Smooth muscle cell (in vitro differentiated cells): ENCODE measurements at regions not wholly inside any gene's neighbourhood (a gene's known extent, or its start where the extent isn't known, plus 50 kb on each side); places are given as distances from the start of the nearest gene placed in this dataset.

Source experiments
- DNase-seq: peaks from one replicate; lab custom pipeline; 2025; ENCODE audit not compliant: unreplicated experiment; lab: John Stamatoyannopoulos, UW
- H2AFZ ChIP-seq: fragments of 200-600 bp; sonication (generic); 2 replicates; pipeline ENCODE4 v1.6.0; 2016; ENCODE audit warnings: antibody characterized with exemption, low read depth, mild to moderate bottlenecking
- H3F3A ChIP-seq: fragments of 200-600 bp; sonication (generic); 2 replicates; pipeline ENCODE4 v1.6.0; 2017; ENCODE audit warnings: antibody characterized with exemption, low read depth
- H3K27ac ChIP-seq: fragments of 200-600 bp; sonication (generic); 2 replicates; pipeline ENCODE4 v1.5.1; 2016; ENCODE audit warnings: low read depth, mild to moderate bottlenecking
- H3K27me3 ChIP-seq: fragments of 200-600 bp; sonication (generic); 2 replicates; pipeline ENCODE4 v1.6.1; 2016; ENCODE audit warnings: low read depth, mild to moderate bottlenecking
- H3K36me3 ChIP-seq: fragments of 200-600 bp; sonication (generic); 2 replicates; pipeline ENCODE4 v1.5.1; 2016; ENCODE audit warnings: low read depth
- H3K4me1 ChIP-seq: fragments of 200-600 bp; sonication (generic); 2 replicates; pipeline ENCODE4 v1.5.1; 2016; ENCODE audit warnings: low read depth
- H3K4me2 ChIP-seq: fragments of 200-600 bp; sonication (generic); 2 replicates; pipeline ENCODE4 v1.6.0; 2016; ENCODE audit warnings: mild to moderate bottlenecking
- H3K4me3 ChIP-seq: fragments of 200-600 bp; sonication (generic); 2 replicates; pipeline ENCODE4 v1.5.1; 2016; ENCODE audit warnings: mild to moderate bottlenecking
- H3K79me2 ChIP-seq: fragments of 200-600 bp; sonication (generic); 2 replicates; pipeline ENCODE4 v1.6.0; 2016; ENCODE audit warnings: low read depth, mild to moderate bottlenecking
- H3K9ac ChIP-seq: fragments of 200-600 bp; sonication (generic); 2 replicates; pipeline ENCODE4 v1.6.0; 2016; ENCODE audit warnings: low read depth
- H3K9me3 ChIP-seq: fragments of 200-600 bp; sonication (generic); replicated peaks from 2 replicates; pipeline ENCODE4 v1.5.1; 2016; ENCODE audit warnings: low read depth
- H4K20me1 ChIP-seq: fragments of 200-600 bp; sonication (generic); 2 replicates; pipeline ENCODE4 v1.6.0; 2016; ENCODE audit warnings: low read depth
- WGBS: methylation state at CpG from one replicate; pipeline ENCODE4 v1.1.7; 2016; ENCODE audit warnings: low lambda C conversion rate; 5-methylcytosine and 5-hydroxymethylcytosine counted together
- TF ChIP-seq, protein P1 (sequence below): fragments of 200-600 bp; sonication (generic); IDR thresholded peaks from 2 replicates; pipeline ENCODE4 v1.5.1; 2017; ENCODE audit warnings: borderline replicate concordance, mild to moderate bottlenecking, antibody characterized with exemption; ENCODE audit not compliant: insufficient read depth, poor library complexity, severe bottlenecking

DNA sequence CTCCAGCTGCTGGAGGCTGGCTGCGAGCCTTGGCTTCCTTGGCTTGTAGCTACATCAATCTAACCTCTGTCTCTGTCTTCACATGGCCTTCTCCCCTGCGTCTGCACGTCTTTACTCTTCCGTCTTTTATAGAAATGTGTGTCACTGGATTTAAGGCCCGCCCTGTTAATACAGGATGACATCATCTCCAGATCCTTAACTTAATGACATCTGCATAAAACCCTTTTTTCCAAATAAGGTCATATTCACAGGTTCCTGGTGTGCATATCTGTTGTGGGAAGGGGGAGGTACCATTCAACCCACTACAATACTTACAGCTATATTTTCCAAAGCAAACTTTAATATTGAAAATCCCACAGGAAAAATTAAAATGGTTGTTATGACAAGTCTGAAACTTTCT is 165.3 kb upstream of the FOXD3 start:
- no peak for DNase-seq
- Histone ChIP-seq H3K36me3 (no peaks in the 10 kb centered on the region), H3K27me3 (peaks cover 5% of the 10 kb centered on the region), H2AFZ (no peak overlapping the region), H4K20me1 (no peaks in the 10 kb centered on the region), H3K4me3 (no peak overlapping the region), H3K4me1 (no peaks in the 10 kb centered on the region), H3K27ac (no peak overlapping the region), H3F3A (no peaks in the 10 kb centered on the region), H3K79me2 (no peaks in the 10 kb centered on the region), H3K4me2 (no peak overlapping the region), H3K9ac (no peak overlapping the region), H3K9me3 (no peaks in the 10 kb centered on the region)
- TF ChIP-seq, protein P1, sequence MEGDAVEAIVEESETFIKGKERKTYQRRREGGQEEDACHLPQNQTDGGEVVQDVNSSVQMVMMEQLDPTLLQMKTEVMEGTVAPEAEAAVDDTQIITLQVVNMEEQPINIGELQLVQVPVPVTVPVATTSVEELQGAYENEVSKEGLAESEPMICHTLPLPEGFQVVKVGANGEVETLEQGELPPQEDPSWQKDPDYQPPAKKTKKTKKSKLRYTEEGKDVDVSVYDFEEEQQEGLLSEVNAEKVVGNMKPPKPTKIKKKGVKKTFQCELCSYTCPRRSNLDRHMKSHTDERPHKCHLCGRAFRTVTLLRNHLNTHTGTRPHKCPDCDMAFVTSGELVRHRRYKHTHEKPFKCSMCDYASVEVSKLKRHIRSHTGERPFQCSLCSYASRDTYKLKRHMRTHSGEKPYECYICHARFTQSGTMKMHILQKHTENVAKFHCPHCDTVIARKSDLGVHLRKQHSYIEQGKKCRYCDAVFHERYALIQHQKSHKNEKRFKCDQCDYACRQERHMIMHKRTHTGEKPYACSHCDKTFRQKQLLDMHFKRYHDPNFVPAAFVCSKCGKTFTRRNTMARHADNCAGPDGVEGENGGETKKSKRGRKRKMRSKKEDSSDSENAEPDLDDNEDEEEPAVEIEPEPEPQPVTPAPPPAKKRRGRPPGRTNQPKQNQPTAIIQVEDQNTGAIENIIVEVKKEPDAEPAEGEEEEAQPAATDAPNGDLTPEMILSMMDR: no peak
- WGBS: 87% methylated on average over 5 of the region's 5 CpGs

DNA sequence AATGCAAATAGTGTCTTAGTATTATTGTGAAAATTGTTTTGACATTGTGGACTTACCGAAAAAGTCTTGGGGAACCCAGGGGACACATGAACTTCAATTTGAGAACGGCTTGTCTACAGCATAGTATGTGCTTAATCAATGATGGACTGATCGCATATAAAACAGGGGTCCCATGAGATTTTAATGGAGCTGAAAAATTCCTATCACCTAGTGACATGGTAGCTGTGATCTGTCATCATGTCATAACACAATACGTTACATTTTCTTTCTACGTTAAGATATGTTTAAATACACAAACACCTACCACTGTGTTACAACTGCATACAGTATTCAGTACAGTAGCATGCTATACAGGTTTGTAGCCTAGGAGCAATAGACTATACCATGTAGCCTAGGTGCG is 153.3 kb upstream of the FOXD3 start:
- Histone ChIP-seq H3K36me3 (no peaks in the 10 kb centered on the region), H3K9me3 (no peaks in the 10 kb centered on the region), H3K9ac (no peak overlapping the region), H3K4me2 (no peak overlapping the region), H3K27me3 (peaks cover 6% of the 10 kb centered on the region), H4K20me1 (no peaks in the 10 kb centered on the region), H3K27ac (no peak overlapping the region), H3K79me2 (no peaks in the 10 kb centered on the region), H3K4me1 (no peaks in the 10 kb centered on the region), H2AFZ (no peak overlapping the region), H3F3A (no peaks in the 10 kb centered on the region), H3K4me3 (no peak overlapping the region)
- TF ChIP-seq, protein P1: no peak
- 78% methylated on average over 6 of the region's 6 CpGs for WGBS
- DNase-seq: no peak

DNA sequence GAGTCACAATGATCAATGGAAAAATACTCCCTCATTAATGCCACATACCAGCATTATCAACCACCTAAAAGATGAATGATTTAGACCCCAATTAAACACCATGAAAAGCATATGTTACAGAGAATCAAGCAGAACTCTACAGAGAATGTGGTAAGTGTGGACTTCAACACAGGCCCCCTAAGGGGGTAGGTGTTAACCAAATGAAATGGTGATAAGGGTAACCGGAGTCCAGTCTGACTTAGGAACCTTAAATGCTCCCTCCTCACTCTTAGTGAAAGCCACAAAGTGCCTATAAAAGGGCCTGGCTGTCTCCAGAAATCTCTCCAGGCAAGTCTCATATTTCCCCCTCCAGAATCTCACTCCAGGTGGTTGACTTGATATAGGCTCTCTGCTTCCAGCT is 149.2 kb upstream of the FOXD3 start:
- H3K36me3 ChIP-seq: no peaks in the 10 kb centered on the region
- TF ChIP-seq, protein P1: no peak
- no peak for DNase-seq
- 33% methylated on average over 1 of the region's 1 CpG for WGBS
- no peaks in the 10 kb centered on the region for H4K20me1 ChIP-seq
- H2AFZ ChIP-seq: no peak overlapping the region
- no peak overlapping the region for H3K27ac ChIP-seq
- H3K4me1 ChIP-seq: no peaks in the 10 kb centered on the region
- no peak overlapping the region for H3K4me2 ChIP-seq
- H3K9ac ChIP-seq: no peak overlapping the region
- no peaks in the 10 kb centered on the region for H3K79me2 ChIP-seq
- H3F3A ChIP-seq: no peaks in the 10 kb centered on the region
- no peak overlapping the region for H3K4me3 ChIP-seq
- no peaks in the 10 kb centered on the region for H3K9me3 ChIP-seq
- H3K27me3 ChIP-seq: peaks cover 6% of the 10 kb centered on the region

DNA sequence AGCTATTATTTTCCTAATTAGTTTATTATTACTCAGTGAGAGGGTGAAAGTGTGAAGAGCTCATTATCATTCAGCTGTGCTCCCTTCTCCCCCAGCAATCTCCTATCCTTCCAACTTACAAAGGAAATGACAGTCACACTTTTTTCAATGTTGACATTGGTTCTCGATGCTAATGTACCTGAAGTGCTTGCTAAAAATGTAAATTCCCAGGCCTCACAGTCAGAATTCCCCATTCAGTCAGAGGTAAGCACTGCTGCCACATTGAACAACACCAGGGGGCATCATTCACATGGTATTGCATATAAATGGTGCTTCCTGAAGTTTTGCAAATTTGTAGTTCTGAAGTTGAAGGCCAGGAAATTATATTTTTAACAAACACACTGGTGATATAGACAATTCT is 132.7 kb upstream of the FOXD3 start:
- no peak overlapping the region for H3K9ac ChIP-seq
- no peaks in the 10 kb centered on the region for H3K36me3 ChIP-seq
- no peak overlapping the region for H3K4me3 ChIP-seq
- H3K4me2 ChIP-seq: no peak overlapping the region
- no peak for DNase-seq
- WGBS: 6% methylated on average over 1 of the region's 1 CpG
- TF ChIP-seq, protein P1: no peak
- no peaks in the 10 kb centered on the region for H3K9me3 ChIP-seq
- H4K20me1 ChIP-seq: no peaks in the 10 kb centered on the region
- no peak overlapping the region for H2AFZ ChIP-seq
- peaks cover 6% of the 10 kb centered on the region for H3K27me3 ChIP-seq
- H3K79me2 ChIP-seq: no peaks in the 10 kb centered on the region
- no peak overlapping the region for H3K27ac ChIP-seq
- H3K4me1 ChIP-seq: no peaks in the 10 kb centered on the region
- no peaks in the 10 kb centered on the region for H3F3A ChIP-seq
